Pancreas (tissue), 10 donors: ENCODE measurements at regions not wholly inside any gene's neighbourhood (a gene's known extent, or its start where the extent isn't known, plus 50 kb on each side); places are given as distances from the start of the nearest gene placed in this dataset.

Experiments
- ATAC-seq, 4 donors: fragments of 200-7000 bp; cut with Tn5 transposase; one replicate each; pipeline versions ENCODE4 v1.8.0 to v1.9.1; 2020; ENCODE audit warnings: mild to moderate bottlenecking in 4 of 4, moderate library complexity in 4 of 4
- DNase-seq, 6 donors: peaks; one replicate each; pipeline ENCODE4 v3.0.0-alpha.2; 2020
- FAIRE-seq: peaks from 2 replicates; lab custom pipeline; 2012; peaks lifted over from hg19 to GRCh38; lab: Jason Lieb, UNC
- H3K27ac ChIP-seq, 4 donors: fragments of 200-600 bp; sonication (generic); 1 replicate in 3 of 4; 2 replicates in 1 of 4; pipeline versions ENCODE4 v1.5.0 to v1.8.0; 2020
- H3K27me3 ChIP-seq, 4 donors: fragments of 200-600 bp; one replicate each; pipeline ENCODE4 v1.8.0; 2021
- H3K36me3 ChIP-seq, 3 donors: fragments of 200-600 bp; sonication (generic) in 1 of 3; one replicate each; pipeline versions ENCODE4 v1.5.0 to v1.8.0; 2020 to 2021
- H3K4me1 ChIP-seq, 3 donors: fragments of 200-600 bp; one replicate each; pipeline ENCODE4 v1.8.0; 2021
- H3K4me3 ChIP-seq, 4 donors: fragments of 200-600 bp; sonication (generic) in 2 of 4; one replicate each; pipeline versions ENCODE4 v1.5.0 to v1.8.0; 2020 to 2021
- H3K9me3 ChIP-seq, 4 donors: fragments of 200-600 bp; one replicate each; pipeline ENCODE4 v1.8.0; 2021
- WGBS, 2 donors: extraction: QIAGEN DNeasy Blood & Tissue Kit; methylation state at CpG; one replicate each; pipeline ENCODE4 v1.1.7; 2013; 5-methylcytosine and 5-hydroxymethylcytosine counted together
- intact Hi-C, 3 donors: fragments of 100-400 bp; cut with DNase I; formaldehyde crosslinking; loops; one replicate each; pipeline versions ENCODE4 v1.11.1 to v1.14.2; 2022
- TF ChIP-seq, protein P1 (sequence below), 4 donors: fragments of 200-600 bp; sonication (generic) in 3 of 4; IDR thresholded peaks; one replicate each; pipeline versions ENCODE4 v1.5.0 to v1.8.0; 2021; ENCODE audit warnings: antibody characterized with exemption in 4 of 4
- donor health status: healthy with polysubstance abuse.
- donor health status: DM: no; HTN: no; CAD: no; lungs with moderate emphysema.
- donor health status: DM: no; HTN: no; CAD: no.
- donor health status: control.
- donor health status: control.
- donor health status: Bipolar disorder and iron deficiency.
- donor health status: DM: yes; HTN: yes; CAD: no.
- donor health status: DM: no; HTN: no; CAD: no.
- donor health status: DM: no; HTN: no; CAD: no.
- donor health status: DM: yes; HTN: yes; CAD: no.

GRCh38 chr4:81667539-81667938, 195.8 kb upstream of the RASGEF1B start:
- 57 to 70% methylated on average over 2 of the region's 2 CpGs for WGBS, 2 donors
- intact Hi-C loops = no loop called here
- TF ChIP-seq, protein P1, sequence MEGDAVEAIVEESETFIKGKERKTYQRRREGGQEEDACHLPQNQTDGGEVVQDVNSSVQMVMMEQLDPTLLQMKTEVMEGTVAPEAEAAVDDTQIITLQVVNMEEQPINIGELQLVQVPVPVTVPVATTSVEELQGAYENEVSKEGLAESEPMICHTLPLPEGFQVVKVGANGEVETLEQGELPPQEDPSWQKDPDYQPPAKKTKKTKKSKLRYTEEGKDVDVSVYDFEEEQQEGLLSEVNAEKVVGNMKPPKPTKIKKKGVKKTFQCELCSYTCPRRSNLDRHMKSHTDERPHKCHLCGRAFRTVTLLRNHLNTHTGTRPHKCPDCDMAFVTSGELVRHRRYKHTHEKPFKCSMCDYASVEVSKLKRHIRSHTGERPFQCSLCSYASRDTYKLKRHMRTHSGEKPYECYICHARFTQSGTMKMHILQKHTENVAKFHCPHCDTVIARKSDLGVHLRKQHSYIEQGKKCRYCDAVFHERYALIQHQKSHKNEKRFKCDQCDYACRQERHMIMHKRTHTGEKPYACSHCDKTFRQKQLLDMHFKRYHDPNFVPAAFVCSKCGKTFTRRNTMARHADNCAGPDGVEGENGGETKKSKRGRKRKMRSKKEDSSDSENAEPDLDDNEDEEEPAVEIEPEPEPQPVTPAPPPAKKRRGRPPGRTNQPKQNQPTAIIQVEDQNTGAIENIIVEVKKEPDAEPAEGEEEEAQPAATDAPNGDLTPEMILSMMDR (IDR thresholded peaks at IDR 0.05) = no peak
- Histone ChIP-seq H3K4me1 (no peaks in the 10 kb centered on the region), H3K36me3 (no peaks in the 10 kb centered on the region), H3K27ac (no peak overlapping the region), H3K27me3 (no peaks in the 10 kb centered on the region), H3K9me3 (no peaks in the 10 kb centered on the region), H3K4me3 (no peak overlapping the region)
- FAIRE-seq (no peak), ATAC-seq (no peak), DNase-seq (no peak)

DNA sequence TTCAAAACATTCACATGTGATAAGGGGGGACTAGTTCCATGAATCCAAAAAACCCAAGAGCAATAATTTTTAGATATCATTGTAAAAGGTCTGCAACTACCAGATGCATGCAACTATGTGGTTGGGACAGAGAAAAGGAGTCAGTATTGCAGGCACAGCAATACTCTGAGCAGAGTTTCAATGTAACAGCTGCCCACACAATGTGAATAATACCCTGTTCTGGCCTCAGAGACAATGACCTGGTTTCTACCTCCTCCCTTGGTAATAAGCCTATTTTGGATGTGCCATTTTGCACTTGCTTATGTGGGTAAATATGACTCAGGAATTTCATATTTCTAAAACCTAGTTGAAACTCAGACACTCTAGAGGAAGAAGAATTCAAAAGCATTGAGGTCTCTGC, 194.8 kb upstream of the RASGEF1B start:
- Histone ChIP-seq H3K4me3 (no peak overlapping the region), H3K4me1 (no peaks in the 10 kb centered on the region), H3K27ac (no peak overlapping the region), H3K27me3 (no peaks in the 10 kb centered on the region), H3K9me3 (no peaks in the 10 kb centered on the region), H3K36me3 (no peaks in the 10 kb centered on the region)
- DNase-seq (no peak), FAIRE-seq (no peak), ATAC-seq (no peak)
- intact Hi-C loops = no loop called here
- TF ChIP-seq, protein P1 (IDR thresholded peaks at IDR 0.05) = no peak

DNA sequence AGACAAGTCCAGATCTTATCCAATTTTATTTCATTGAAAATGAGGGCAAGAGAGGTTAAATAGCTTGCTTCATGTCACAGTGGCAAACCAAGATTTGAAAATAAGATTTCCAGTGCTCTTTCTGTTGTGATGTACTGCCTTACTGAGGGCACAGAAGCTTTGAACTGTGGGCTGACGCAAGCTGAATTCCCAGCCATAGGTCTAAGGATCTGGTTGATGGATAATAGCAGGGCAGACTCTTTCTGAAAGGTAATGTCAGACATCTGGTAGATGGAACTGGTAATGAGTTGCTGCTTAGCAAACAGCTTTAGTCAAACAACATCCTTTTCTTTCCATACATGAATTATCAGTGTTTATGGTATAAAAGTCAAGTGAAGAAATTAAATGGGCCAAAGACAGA, 193.9 kb upstream of the RASGEF1B start:
- DNase-seq (no peak), ATAC-seq (no peak), FAIRE-seq (no peak)
- 91 to 92% methylated on average over 1 of the region's 1 CpG for WGBS, 2 donors
- no peaks in the 10 kb centered on the region for H3K9me3 ChIP-seq
- TF ChIP-seq, protein P1 (IDR thresholded peaks at IDR 0.05) = no peak
- H3K4me3 ChIP-seq = no peak overlapping the region
- no peaks in the 10 kb centered on the region for H3K27me3 ChIP-seq
- no peaks in the 10 kb centered on the region for H3K4me1 ChIP-seq
- H3K27ac ChIP-seq = no peak overlapping the region
- H3K36me3 ChIP-seq = no peaks in the 10 kb centered on the region
- intact Hi-C loops = no loop called here

GRCh38 chr4:81665045-81665444, 193.3 kb upstream of the RASGEF1B start:
- ATAC-seq = no peak
- H3K27me3 ChIP-seq = no peaks in the 10 kb centered on the region
- no peaks in the 10 kb centered on the region for H3K4me1 ChIP-seq
- DNase-seq = no peak
- TF ChIP-seq, protein P1 (IDR thresholded peaks at IDR 0.05) = no peak
- H3K4me3 ChIP-seq = no peak overlapping the region
- no peak for FAIRE-seq
- no peak overlapping the region for H3K27ac ChIP-seq
- intact Hi-C loops = no loop called here
- no peaks in the 10 kb centered on the region for H3K9me3 ChIP-seq
- no peaks in the 10 kb centered on the region for H3K36me3 ChIP-seq

GRCh38 chr4:81664079-81664478, 192.4 kb upstream of the RASGEF1B start:
- TF ChIP-seq, protein P1 (IDR thresholded peaks at IDR 0.05) = no peak
- Histone ChIP-seq H3K4me1 (no peaks in the 10 kb centered on the region), H3K36me3 (no peaks in the 10 kb centered on the region), H3K27ac (no peak overlapping the region), H3K4me3 (no peak overlapping the region), H3K27me3 (no peaks in the 10 kb centered on the region), H3K9me3 (no peaks in the 10 kb centered on the region)
- WGBS, 2 donors = 52 to 59% methylated on average over 4 of the region's 4 CpGs
- ATAC-seq = no peak
- intact Hi-C loops = no loop called here
- FAIRE-seq = no peak
- DNase-seq = no peak
